Upper lobe of right lung (tissue), 1 donor: ENCODE measurements at regions not wholly inside any gene's neighbourhood (a gene's known extent, or its start where the extent isn't known, plus 50 kb on each side); places are given as distances from the start of the nearest gene placed in this dataset.

Experiments
- ATAC-seq: fragments of 200-7000 bp; cut with Tn5 transposase; one replicate; pipeline ENCODE4 v1.9.1; 2020; ENCODE audit warnings: mild to moderate bottlenecking, moderate library complexity
- DNase-seq: peaks from one replicate; pipeline ENCODE4 v3.0.0-alpha.2; 2020
- H3K27ac ChIP-seq: fragments of 200-600 bp; one replicate; pipeline ENCODE4 v1.8.0; 2022
- H3K27me3 ChIP-seq: fragments of 200-600 bp; one replicate; pipeline ENCODE4 v1.8.0; 2022; ENCODE audit warnings: mild to moderate bottlenecking
- H3K36me3 ChIP-seq: fragments of 200-600 bp; one replicate; pipeline ENCODE4 v1.8.0; 2022
- H3K4me1 ChIP-seq: fragments of 200-600 bp; one replicate; pipeline ENCODE4 v1.8.0; 2022
- H3K4me3 ChIP-seq: fragments of 200-600 bp; one replicate; pipeline ENCODE4 v1.8.0; 2022; ENCODE audit warnings: mild to moderate bottlenecking
- H3K9me3 ChIP-seq: fragments of 200-600 bp; one replicate; pipeline ENCODE4 v1.8.0; 2022
- CTCF ChIP-seq: fragments of 200-600 bp; IDR thresholded peaks from one replicate; pipeline ENCODE4 v1.8.0; 2022; ENCODE audit warnings: antibody characterized with exemption
- intact Hi-C: fragments of 100-400 bp; cut with DNase I; formaldehyde crosslinking; loops from one replicate; pipeline ENCODE4 v1.11.0; 2022
- donor health status: DM: no; HTN: yes; CAD: no; lungs with severe emphysema.

- no peak for ATAC-seq
- no peak for DNase-seq
- intact Hi-C loops = no loop called here
Observed at GRCh38 chr12:46446645-46447044, 74.1 kb upstream of the SLC38A2 start.

GRCh38 chr12:46445551-46446235 lies 73.1 kb upstream of the SLC38A2 start:
- Histone ChIP-seq H3K4me3 (no peak overlapping the region), H3K4me1 (peaks cover 17% of the 10 kb centered on the region), H3K27me3 (no peaks in the 10 kb centered on the region), H3K27ac (no peak overlapping the region), H3K36me3 (no peaks in the 10 kb centered on the region), H3K9me3 (no peaks in the 10 kb centered on the region)
- no peak for TF ChIP-seq CTCF
- DNase-seq (no peak), ATAC-seq (no peak)
- intact Hi-C loops = no loop called here

More at GRCh38 chr12:46446645-46447044, 74.1 kb upstream of the SLC38A2 start:
- Histone ChIP-seq H3K27ac (no peak overlapping the region), H3K36me3 (no peaks in the 10 kb centered on the region), H3K9me3 (no peaks in the 10 kb centered on the region), H3K27me3 (no peaks in the 10 kb centered on the region), H3K4me3 (no peak overlapping the region), H3K4me1 (peaks cover 20% of the 10 kb centered on the region)
- TF ChIP-seq CTCF = no peak

- intact Hi-C loops = no loop called here
- ATAC-seq (no peak), DNase-seq (no peak)
- no peak for TF ChIP-seq CTCF
- H3K27ac ChIP-seq = no peak overlapping the region
- no peaks in the 10 kb centered on the region for H3K27me3 ChIP-seq
- peaks cover 12% of the 10 kb centered on the region for H3K4me1 ChIP-seq
- H3K4me3 ChIP-seq = no peak overlapping the region
- H3K36me3 ChIP-seq = no peaks in the 10 kb centered on the region
- no peaks in the 10 kb centered on the region for H3K9me3 ChIP-seq
Observed at GRCh38 chr12:46445093-46445492, 72.5 kb upstream of the SLC38A2 start.

GRCh38 chr12:46443594-46444263 lies 71.2 kb upstream of the SLC38A2 start:
- peaks cover 12% of the 10 kb centered on the region for H3K4me1 ChIP-seq
- no peak overlapping the region for H3K4me3 ChIP-seq
- intact Hi-C loops = no loop called here
- H3K36me3 ChIP-seq = no peaks in the 10 kb centered on the region
- TF ChIP-seq CTCF = no peak
- no peaks in the 10 kb centered on the region for H3K9me3 ChIP-seq
- no peak overlapping the region for H3K27ac ChIP-seq
- DNase-seq (no peak), ATAC-seq (no peak)
- H3K27me3 ChIP-seq = no peaks in the 10 kb centered on the region

GRCh38 chr12:46442738-46443137 lies 70.2 kb upstream of the SLC38A2 start:
- Histone ChIP-seq H3K36me3 (no peaks in the 10 kb centered on the region), H3K4me1 (peaks cover 12% of the 10 kb centered on the region), H3K27me3 (no peaks in the 10 kb centered on the region), H3K27ac (no peak overlapping the region), H3K9me3 (no peaks in the 10 kb centered on the region), H3K4me3 (no peak overlapping the region)
- no peak for DNase-seq
- no peak for ATAC-seq
- intact Hi-C loops = no loop called here
- no peak for TF ChIP-seq CTCF
